Rectal smooth muscle tissue (tissue), 1 donor: ENCODE measurements at regions not wholly inside any gene's neighbourhood (a gene's known extent, or its start where the extent isn't known, plus 50 kb on each side); places are given as distances from the start of the nearest gene placed in this dataset.
"Not testable (repeated sequence)": the region's sequence is repeated elsewhere in the genome, so short reads cannot be mapped to it uniquely, and the experiment has no call there.

ENCODE experiments used
- H3K27ac ChIP-seq: one replicate; pipeline ENCODE4 v1.7.0; 2013; ENCODE audit warnings: low read depth, low read length, inconsistent platforms
- H3K27me3 ChIP-seq: one replicate; pipeline ENCODE4 v1.7.0; 2013; ENCODE audit warnings: low read length; ENCODE audit not compliant: control insufficient read depth, insufficient read depth
- H3K36me3 ChIP-seq: one replicate; pipeline ENCODE4 v1.7.0; 2013; ENCODE audit warnings: low read length; ENCODE audit not compliant: control insufficient read depth, insufficient read depth
- H3K4me1 ChIP-seq: one replicate; pipeline ENCODE4 v1.7.0; 2013; ENCODE audit warnings: low read length; ENCODE audit not compliant: control insufficient read depth, insufficient read depth
- H3K4me3 ChIP-seq: one replicate; pipeline ENCODE4 v1.7.0; 2013; ENCODE audit warnings: low read length
- H3K9ac ChIP-seq: one replicate; pipeline ENCODE4 v1.7.0; 2013; ENCODE audit warnings: low read length

DNA sequence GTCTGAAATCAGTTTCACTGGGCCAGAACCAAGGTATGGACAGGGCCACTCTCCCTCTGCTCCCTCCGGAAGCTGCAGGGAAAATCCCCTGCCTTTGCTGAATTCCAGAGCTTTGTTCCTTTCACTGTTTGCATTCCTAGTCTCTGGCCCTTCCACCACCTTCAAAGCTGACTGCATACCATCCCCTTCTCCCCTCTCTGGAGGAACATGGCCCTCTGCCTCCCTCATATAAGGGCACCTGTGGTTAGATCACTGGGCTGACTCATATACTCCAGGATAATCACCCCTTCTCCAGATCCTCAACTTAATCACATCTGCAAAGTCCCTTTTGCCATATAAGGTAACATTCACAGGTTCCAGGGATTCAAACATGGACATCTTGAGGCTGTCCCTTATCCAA lies 236.8 kb upstream of the NBPF12 start:
- H3K36me3 ChIP-seq, H3K9ac ChIP-seq, H3K4me3 ChIP-seq, H3K27me3 ChIP-seq, H3K27ac ChIP-seq, H3K4me1 ChIP-seq: not testable (repeated sequence)

DNA sequence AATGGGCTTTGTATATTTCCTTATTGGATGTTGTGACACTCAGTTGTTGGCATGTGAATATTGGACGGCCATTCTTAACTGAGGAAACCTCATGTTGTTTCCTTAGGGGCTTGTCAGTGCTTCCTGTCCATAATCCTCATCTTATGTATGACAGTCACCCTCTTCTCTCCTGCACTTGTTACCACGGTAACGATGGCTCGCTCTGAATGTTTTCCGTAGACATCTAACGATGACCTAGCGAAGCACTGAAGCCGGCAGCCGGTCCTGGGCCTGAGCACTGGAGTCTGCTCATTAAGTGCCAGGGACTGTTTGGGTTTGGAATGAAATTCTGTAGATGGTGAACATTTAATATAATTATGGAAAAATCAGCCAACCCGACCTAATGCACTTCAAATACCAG lies 242.7 kb upstream of the NBPF12 start:
- H3K27ac ChIP-seq, H3K4me1 ChIP-seq, H3K9ac ChIP-seq, H3K4me3 ChIP-seq, H3K36me3 ChIP-seq, H3K27me3 ChIP-seq: not testable (repeated sequence)

DNA sequence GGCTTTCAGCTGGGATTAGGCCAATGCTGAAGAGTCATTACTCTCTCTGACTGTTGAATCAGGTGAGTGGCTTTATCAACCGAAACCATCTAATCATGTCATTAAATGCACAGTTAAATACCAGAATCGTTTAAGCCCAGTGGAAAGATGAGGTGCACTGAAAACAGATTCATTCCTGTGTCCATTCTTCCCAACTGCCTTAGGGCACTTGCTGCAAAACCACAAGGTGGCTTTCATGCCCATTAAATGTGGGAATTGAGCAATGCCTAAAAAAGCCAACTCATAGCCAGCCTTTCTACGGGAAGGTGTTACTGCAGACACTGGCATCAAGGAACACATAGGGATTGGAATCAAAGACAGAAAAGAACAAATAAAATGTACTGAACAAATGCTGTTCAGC lies 246.3 kb upstream of the NBPF12 start:
- H3K27me3 ChIP-seq, H3K4me3 ChIP-seq, H3K4me1 ChIP-seq, H3K27ac ChIP-seq, H3K9ac ChIP-seq, H3K36me3 ChIP-seq: not testable (repeated sequence)

DNA sequence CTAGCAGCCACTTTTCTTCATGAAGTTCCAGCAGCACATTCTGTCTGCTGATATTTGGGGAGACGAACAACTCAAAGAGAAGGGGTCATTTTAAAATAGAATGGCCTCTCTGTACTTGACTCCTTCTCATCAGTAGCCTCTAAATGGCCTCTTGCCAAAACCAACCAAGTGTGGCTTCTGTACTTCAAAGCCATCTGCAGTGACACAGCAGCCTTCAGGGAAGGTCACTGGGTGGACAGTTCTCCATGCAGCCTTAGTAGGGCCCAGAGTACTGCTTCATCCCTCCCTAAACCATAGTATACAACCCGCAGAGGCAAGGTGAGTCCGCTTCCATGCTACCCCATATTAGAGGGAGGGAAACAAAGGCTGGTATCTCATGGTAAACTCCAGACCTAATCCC lies 249.2 kb upstream of the NBPF12 start:
- not testable (repeated sequence) for H3K27me3 ChIP-seq, H3K4me1 ChIP-seq, H3K27ac ChIP-seq, H3K9ac ChIP-seq, H3K4me3 ChIP-seq, H3K36me3 ChIP-seq

DNA sequence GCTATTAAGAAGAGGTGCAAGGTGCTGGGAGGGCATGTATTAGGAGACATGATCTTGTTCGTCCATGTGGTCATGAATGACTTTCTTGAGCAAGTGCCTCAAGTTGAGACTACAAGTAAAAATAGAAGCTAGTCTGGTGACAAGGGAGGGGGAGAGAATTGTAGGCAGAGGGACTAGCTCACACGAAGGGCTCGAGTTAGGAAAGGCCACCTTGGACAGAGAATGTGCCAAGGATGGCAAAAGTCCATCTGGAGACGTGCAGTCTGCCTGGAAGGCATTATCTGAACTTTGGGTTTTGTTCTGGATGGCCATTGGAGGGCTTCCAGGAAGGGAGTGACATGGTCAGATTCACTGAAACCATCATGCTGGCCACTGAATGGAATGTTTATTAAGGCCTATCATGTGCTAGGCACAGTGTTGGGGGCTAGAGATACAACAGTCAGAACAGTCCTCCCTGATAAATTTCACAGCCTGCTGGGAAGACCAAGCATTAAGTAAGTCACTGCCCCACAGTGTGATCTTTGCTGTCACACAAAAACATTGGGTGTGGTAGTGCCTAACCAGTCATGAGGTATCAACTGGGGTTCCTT lies 251.3 kb upstream of the NBPF12 start:
- H3K27me3 ChIP-seq, H3K4me3 ChIP-seq, H3K36me3 ChIP-seq, H3K27ac ChIP-seq, H3K4me1 ChIP-seq, H3K9ac ChIP-seq: not testable (repeated sequence)

DNA sequence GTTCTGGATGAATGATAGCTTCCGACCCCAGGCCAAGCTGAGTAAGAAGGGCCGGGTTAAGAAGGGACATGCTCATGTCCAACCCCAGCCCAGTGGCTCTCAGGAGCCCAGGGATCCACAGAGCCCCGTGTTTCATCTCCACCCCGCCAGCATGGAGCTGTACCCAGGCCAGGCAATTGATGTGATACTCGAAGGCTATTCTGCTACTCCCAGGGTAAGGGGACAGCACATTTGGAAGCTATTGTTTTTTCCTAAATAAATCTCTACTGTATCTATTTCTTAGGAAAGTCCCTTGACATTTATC lies 255.0 kb upstream of the NBPF12 start:
- H3K27me3 ChIP-seq, H3K4me3 ChIP-seq, H3K27ac ChIP-seq, H3K9ac ChIP-seq, H3K4me1 ChIP-seq, H3K36me3 ChIP-seq: not testable (repeated sequence)

DNA sequence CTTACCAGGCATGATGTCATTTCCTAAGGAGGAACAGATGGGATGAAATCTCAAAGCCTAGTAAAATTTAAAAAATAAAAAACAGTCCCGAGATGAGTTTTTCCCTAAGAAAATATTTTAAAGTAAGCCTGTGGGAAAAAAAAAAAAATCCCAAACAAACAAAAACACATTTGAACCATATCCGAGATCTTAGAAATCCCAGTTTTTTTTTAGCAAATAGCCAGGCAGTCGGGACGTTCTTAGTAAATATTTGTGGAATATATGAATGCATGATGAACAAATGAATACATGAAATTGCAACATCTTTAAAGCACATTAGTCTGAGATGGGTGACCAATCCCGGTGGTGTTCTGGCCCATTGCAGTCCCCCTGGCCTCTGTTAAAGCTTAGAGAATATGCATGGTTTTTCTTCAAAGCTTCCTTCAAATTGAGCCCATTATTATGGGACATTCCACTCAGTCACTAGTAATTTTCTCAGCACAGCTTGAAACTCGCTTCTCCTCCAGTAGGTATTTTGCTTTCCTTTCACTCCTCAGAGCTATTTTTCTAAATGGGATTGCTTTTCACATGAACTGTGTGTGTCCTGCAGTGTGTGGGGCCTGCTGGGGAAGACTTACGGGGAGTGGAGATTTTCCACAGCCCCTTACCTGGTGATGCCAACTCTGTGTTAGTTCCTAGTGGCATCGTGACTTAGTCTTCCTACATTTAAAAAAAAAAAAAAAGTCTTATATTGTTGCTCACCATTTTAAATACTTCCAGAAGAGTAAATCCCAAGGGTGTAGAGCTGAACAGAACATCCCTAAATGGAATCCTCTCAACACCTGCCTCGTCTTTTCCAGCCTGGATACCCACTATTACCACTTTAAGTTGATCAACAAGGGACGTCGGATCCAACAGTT lies 255.6 kb upstream of the NBPF12 start:
- not testable (repeated sequence) for H3K4me1 ChIP-seq, H3K9ac ChIP-seq, H3K36me3 ChIP-seq, H3K27ac ChIP-seq, H3K27me3 ChIP-seq, H3K4me3 ChIP-seq

DNA sequence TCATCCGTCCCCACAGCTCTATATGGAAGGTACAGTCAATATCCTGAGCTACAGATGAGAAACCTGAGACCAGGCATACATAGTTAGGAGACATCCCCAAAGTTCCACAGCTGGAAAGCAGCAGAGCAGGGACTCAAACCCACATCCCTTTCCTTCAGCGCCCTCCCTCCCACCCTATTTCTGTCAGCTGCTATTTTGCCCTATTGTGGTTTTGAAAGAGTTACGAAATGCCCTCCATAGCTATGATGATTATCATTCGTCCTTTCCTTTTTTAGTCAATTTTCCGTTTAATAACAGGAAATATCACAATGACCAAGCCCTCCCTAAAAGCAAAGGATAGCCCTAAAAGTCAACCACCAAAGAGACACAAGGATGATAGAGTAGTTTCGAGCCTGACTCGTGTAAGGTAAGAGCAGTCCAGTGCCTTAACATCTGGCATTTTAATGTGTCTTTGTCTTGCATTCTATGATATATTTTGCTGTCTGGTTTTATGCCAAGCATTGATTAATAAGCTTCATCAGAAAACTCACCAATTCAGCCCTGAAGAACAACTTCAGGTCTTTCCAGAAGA lies 264.3 kb upstream of the NBPF12 start:
- H3K9ac ChIP-seq, H3K4me1 ChIP-seq, H3K27me3 ChIP-seq, H3K36me3 ChIP-seq, H3K4me3 ChIP-seq, H3K27ac ChIP-seq: not testable (repeated sequence)

DNA sequence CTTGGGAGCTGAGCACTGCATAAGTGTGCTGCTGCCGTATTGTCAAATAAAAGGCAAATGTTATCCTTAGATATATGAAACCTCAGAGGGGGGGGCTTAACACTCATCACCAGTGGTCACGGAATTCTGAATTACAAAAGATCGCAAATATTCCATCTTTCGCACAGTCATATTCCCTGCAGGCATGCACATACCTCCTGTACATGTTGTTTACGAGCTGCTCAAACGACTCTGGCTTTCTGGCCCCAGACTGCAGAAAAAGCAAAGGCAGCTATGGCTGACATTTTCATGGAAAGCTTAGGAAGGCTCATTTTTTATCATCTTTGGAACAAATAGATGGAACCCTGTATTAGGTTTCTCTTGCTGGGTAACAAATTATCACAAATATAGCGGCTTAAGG lies 265.5 kb upstream of the NBPF12 start:
- H3K36me3 ChIP-seq, H3K9ac ChIP-seq, H3K4me1 ChIP-seq, H3K27me3 ChIP-seq, H3K4me3 ChIP-seq, H3K27ac ChIP-seq: not testable (repeated sequence)

DNA sequence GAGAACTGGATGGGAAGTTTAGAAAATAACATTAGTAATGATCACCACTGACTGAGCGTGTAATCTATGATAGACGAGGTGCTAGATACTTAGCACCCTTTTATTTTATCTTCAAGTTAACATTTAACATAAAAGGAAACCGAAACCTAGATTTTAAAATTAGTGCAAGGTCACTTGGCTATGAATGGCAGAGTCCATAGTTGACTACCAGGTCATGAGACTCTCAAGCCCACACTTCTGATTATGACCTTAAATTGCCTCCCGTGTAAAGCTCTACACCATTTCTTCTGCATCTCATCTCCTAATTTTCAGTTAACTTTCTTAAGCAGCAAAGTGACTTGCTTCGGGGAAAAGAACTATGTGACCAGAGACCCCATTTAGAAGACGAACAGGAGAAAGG lies 266.5 kb upstream of the NBPF12 start:
- H3K4me3 ChIP-seq, H3K9ac ChIP-seq, H3K27ac ChIP-seq, H3K27me3 ChIP-seq, H3K4me1 ChIP-seq, H3K36me3 ChIP-seq: not testable (repeated sequence)

DNA sequence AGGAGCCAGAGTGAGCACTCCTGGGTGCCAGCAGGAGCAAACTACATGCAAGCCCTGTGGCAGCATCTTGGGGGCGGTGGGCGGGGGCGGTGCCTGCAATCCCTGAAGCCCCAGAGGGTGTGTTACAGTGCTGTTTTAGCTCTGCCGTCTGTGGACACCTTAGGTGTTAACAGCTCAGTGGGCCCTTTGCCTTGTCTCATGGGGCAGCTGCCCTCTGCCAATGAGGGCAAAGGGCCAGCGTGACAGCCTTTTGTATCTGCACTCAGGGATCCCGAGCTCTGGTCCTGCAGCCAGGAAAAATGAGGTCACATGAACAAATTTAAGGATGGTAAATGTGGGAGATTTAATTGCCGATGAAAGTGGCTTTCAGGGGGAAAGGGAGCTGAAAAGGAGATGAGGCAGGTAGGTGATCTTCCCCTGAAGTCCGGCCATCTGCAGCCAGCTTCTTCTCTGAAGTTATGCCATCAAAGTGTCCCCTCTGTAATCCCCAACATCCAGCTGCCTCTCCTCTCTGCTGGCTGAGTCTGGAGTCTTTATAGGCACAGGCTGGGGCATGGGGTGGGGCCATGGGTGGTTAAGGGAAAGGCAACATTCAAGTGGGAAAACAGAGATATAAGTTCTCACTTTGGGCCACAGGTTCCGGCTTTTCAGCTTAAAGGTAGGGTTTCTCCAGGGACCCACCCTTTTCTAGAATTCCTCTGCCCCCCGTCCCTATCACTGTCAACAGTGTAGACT lies 267.1 kb upstream of the NBPF12 start:
- not testable (repeated sequence) for H3K27me3 ChIP-seq, H3K27ac ChIP-seq, H3K9ac ChIP-seq, H3K4me1 ChIP-seq, H3K4me3 ChIP-seq, H3K36me3 ChIP-seq

DNA sequence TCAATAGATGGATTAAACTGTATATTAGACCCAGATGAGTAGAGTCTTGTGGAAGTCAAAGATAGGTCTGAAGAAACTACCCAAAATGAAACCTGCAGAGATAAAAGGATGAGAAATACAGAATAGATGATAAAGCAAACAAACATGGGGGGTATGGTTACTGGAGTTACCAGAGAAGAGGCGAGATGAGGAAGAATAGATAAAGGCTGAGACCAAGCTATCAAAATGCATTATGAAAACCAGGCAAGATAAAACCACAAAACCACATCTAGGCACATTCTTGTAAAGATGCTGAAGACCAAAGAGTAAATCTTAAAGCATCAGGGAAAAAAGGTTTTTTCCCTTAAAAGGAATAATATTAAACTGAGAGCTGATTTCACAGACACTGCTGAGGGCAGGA lies 271.8 kb upstream of the NBPF12 start:
- H3K4me3 ChIP-seq, H3K36me3 ChIP-seq, H3K27me3 ChIP-seq, H3K4me1 ChIP-seq, H3K27ac ChIP-seq, H3K9ac ChIP-seq: not testable (repeated sequence)

DNA sequence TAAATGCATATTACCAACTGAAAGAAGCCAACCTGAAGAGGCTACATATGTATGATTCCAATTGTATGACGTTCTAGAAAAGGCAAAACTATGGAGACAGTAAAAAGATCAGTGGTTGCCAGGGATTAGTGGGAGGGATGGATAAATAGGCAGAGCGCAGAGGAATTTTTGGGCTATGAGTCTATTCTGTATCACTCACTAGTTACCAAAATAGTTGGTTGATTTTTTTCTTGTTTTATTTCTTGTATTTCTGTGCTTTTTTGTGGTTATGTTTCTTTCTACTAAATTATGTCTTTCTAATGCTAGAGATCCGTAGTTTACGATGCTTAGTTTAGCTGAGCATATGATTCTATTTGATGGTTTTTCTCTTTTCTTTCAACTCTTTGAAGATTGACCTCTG lies 277.9 kb upstream of the NBPF12 start:
- H3K27me3 ChIP-seq, H3K9ac ChIP-seq, H3K4me1 ChIP-seq, H3K4me3 ChIP-seq, H3K36me3 ChIP-seq, H3K27ac ChIP-seq: not testable (repeated sequence)
